H1 (cell line): ENCODE measurements at regions not wholly inside any gene's neighbourhood (a gene's known extent, or its start where the extent isn't known, plus 50 kb on each side); places are given as distances from the start of the nearest gene placed in this dataset.

Experiments
- CEBPB ChIP-seq: IDR thresholded peaks from 2 replicates; pipeline ENCODE4 v1.6.1; 2012; ENCODE audit warnings: low read depth, low read length
- EZH2 ChIP-seq: fragments of 200-600 bp; sonication (generic); IDR thresholded peaks from 2 replicates; pipeline ENCODE4 v1.7.1; 2012; ENCODE audit warnings: low read depth, mild to moderate bottlenecking, moderate library complexity, low read length, inconsistent platforms; ENCODE audit not compliant: severe bottlenecking
- JUND ChIP-seq: IDR thresholded peaks from 2 replicates; pipeline ENCODE4 v1.6.1; 2011; ENCODE audit warnings: mild to moderate bottlenecking, improper control_type of control experiment, low read length
- POLR2AphosphoS5 ChIP-seq: IDR thresholded peaks from 2 replicates; pipeline ENCODE4 v1.6.1; 2011; ENCODE audit warnings: low read depth, low read length
- SUZ12 ChIP-seq: fragments of 200-600 bp; sonication (generic); IDR thresholded peaks from 2 replicates; pipeline ENCODE4 v1.6.1; 2012; ENCODE audit warnings: mild to moderate bottlenecking, inconsistent platforms, low read length, moderate library complexity, mixed read lengths

DNA sequence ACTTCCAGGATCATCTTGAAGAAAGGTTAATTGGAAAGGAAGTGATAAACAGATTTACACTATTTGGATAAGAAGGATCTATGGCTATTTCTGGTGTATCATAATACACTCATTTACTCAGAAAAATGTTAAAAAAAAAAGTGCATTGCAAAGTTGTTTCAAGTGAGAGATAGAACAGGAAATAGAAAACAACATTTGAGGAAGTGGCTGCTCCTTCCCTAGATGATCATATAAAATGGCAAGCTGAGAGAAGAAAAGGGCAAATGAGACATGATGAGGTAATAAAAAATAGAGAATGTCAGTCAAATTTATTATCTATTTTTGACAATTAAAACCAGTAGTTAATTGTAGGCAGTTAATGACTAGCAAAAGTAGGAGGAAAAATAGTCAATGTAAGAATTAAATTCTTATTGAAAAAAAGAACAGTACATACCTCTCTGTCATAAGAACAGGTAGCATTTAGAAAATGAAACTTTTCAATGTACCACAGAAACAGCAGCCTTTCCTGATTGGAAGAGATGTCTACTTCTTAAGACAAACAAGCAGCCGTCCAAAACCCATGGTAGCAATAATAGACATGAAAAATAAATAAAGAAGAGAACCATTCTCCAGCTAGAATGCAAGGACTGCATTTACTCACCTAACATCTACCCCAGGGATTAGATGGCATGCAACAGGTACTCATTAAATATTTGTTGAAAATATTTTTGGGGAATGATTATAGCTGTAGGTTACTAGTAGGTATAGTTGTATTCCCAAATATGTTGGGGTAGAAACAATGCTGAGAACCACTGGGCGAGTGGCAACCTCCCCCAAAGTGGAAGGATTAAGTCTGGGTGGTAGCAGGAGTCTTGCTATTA lies 63.9 kb upstream of the GRIP1 start:
- TF ChIP-seq JUND (no peak), POLR2AphosphoS5 (no peak), EZH2 (no peak), SUZ12 (no peak), CEBPB (no peak)
